ENCODE measurements at regions not wholly inside any gene's neighbourhood (a gene's known extent, or its start where the extent isn't known, plus 50 kb on each side); places are given as distances from the start of the nearest gene placed in this dataset.

DNA sequence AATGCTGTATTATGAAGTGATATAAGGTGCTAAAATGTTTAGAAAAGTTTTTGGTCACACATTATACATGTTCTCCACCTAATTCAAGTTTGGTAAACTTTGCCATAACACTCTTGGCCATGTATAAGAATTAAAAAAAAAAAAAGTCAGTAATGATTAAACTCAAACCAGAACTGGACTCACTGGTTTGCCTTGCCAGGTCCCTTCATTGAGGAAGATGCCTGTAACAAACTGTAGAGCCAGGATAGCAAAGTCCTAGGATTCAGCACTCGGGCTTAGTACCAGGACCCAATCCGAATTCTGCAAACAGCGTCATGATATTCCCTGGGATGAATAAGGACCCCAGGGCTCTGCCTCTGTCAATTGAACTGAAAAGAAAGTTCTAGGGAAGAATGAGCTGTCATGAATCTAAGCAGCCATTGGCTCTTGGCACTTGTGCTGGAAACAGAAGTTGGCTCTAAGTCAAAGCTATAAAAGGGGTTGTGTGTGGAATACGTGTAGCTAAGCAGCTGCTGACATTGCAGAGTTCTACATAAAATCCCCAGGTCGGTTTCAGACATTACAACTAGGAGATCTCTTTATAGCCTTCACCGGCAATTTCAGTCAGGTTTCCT lies 216.9 kb downstream of the C7orf25 start (continued):
- TF ChIP-seq PBX2 (CRISPR knock-in tag; IDR thresholded peaks at IDR 0.05; ENCODE audit: low read depth): no peak
- no peak for TF ChIP-seq PBX2 (tag; conservative IDR thresholded peaks at IDR 0.05; ENCODE audit: low read depth)
- no peak for TF ChIP-seq BRF1 (IDR thresholded peaks at IDR 0.05; ENCODE audit: borderline replicate concordance, extremely low read depth, insufficient read length)
- TF ChIP-seq ZFP36 (IDR thresholded peaks at IDR 0.05; ENCODE audit: low read depth, low read length, partially characterized antibody): no peak
- TF ChIP-seq MAFF (IDR thresholded peaks at IDR 0.05; ENCODE audit: low read length): no peak
- TF ChIP-seq ZNF407 (IDR thresholded peaks at IDR 0.05; ENCODE audit: low read depth): no peak
- no peak for TF ChIP-seq SMC3 (conservative IDR thresholded peaks at IDR 0.05; ENCODE audit: insufficient read depth, low read depth, low read length)
- TF ChIP-seq MXI1 (IDR thresholded peaks at IDR 0.05; ENCODE audit: low read depth, low read length): no peak
- no peak for TF ChIP-seq FOS (IDR thresholded peaks at IDR 0.05; ENCODE audit: extremely low read depth, insufficient read length)
- no peak for TF ChIP-seq ZNF239 (CRISPR knock-in tag; IDR thresholded peaks at IDR 0.05)

Data from K562 (cell line).